ENCODE measurements at regions not wholly inside any gene's neighbourhood (a gene's known extent, or its start where the extent isn't known, plus 50 kb on each side); places are given as distances from the start of the nearest gene placed in this dataset.

GRCh38 chr18:56204052-56204451 lies 434.3 kb downstream of the TXNL1 start:
- TF ChIP-seq CTCF (conservative IDR thresholded peaks at IDR 0.05 in 1 of 2, IDR thresholded peaks at IDR 0.05 in 1 of 2; ENCODE audit: low read depth in 1 of 2, low read length in 2 of 2) (no peak), EZH2 (IDR thresholded peaks at IDR 0.05; ENCODE audit: low read length, missing control alignments) (no peak)

Data from fibroblast of lung (primary cell).